Lower lobe of right lung (tissue), 2 donors: ENCODE measurements at regions not wholly inside any gene's neighbourhood (a gene's known extent, or its start where the extent isn't known, plus 50 kb on each side); places are given as distances from the start of the nearest gene placed in this dataset.

Experiments used
- ATAC-seq, 2 donors: fragments of 200-7000 bp; cut with Tn5 transposase; one replicate each; pipeline ENCODE4 v1.9.1; 2020 to 2022; ENCODE audit warnings: mild to moderate bottlenecking in 2 of 2, moderate library complexity in 2 of 2
- DNase-seq: peaks from one replicate; pipeline ENCODE4 v3.0.0-alpha.2; 2020
- H3K27ac ChIP-seq: fragments of 200-600 bp; one replicate; pipeline ENCODE4 v1.8.0; 2022
- H3K27me3 ChIP-seq: fragments of 200-600 bp; one replicate; pipeline ENCODE4 v1.8.0; 2022; ENCODE audit warnings: low read depth
- H3K36me3 ChIP-seq: fragments of 200-600 bp; one replicate; pipeline ENCODE4 v1.8.0; 2022; ENCODE audit warnings: mild to moderate bottlenecking
- H3K4me1 ChIP-seq: fragments of 200-600 bp; one replicate; pipeline ENCODE4 v1.8.0; 2022
- H3K4me3 ChIP-seq: fragments of 200-600 bp; one replicate; pipeline ENCODE4 v1.8.0; 2022; ENCODE audit warnings: mild to moderate bottlenecking
- H3K9me3 ChIP-seq: fragments of 200-600 bp; one replicate; pipeline ENCODE4 v1.8.0; 2022
- intact Hi-C: fragments of 100-400 bp; cut with DNase I; formaldehyde crosslinking; loops from one replicate; pipeline ENCODE4 v1.11.0; 2022
- TF ChIP-seq, protein P1 (sequence below): fragments of 200-600 bp; IDR thresholded peaks from one replicate; pipeline ENCODE4 v1.8.0; 2022; ENCODE audit warnings: antibody characterized with exemption, mild to moderate bottlenecking
- donor health status: DM: no; HTN: yes; CAD: no; lungs with severe emphysema.

DNA sequence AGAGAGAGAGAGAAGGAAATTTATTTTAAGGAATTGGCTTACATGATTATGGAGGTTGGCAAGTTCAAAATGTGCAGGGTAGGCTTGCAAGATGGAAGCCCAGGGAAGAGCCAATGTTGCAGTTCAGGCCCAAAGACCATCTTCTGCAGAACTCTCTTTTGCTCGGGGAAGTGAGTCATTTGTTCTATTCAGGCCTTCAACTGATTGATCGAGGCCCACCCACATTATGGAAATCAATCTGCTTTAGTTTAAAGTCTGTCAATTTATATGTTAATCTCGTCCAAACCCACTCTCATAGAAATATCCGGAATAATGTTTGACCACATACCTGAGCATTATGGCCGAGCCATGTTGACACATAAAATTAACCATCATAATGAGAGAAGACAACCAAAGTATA, 113.3 kb upstream of the CXCL12 start:
- DNase-seq (no peak), ATAC-seq (no peak)
- Histone ChIP-seq H3K4me1 (no peaks in the 10 kb centered on the region), H3K4me3 (no peak overlapping the region), H3K27ac (no peak overlapping the region), H3K27me3 (no peaks in the 10 kb centered on the region), H3K9me3 (no peaks in the 10 kb centered on the region), H3K36me3 (no peaks in the 10 kb centered on the region)
- TF ChIP-seq, protein P1, sequence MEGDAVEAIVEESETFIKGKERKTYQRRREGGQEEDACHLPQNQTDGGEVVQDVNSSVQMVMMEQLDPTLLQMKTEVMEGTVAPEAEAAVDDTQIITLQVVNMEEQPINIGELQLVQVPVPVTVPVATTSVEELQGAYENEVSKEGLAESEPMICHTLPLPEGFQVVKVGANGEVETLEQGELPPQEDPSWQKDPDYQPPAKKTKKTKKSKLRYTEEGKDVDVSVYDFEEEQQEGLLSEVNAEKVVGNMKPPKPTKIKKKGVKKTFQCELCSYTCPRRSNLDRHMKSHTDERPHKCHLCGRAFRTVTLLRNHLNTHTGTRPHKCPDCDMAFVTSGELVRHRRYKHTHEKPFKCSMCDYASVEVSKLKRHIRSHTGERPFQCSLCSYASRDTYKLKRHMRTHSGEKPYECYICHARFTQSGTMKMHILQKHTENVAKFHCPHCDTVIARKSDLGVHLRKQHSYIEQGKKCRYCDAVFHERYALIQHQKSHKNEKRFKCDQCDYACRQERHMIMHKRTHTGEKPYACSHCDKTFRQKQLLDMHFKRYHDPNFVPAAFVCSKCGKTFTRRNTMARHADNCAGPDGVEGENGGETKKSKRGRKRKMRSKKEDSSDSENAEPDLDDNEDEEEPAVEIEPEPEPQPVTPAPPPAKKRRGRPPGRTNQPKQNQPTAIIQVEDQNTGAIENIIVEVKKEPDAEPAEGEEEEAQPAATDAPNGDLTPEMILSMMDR = no peak
- intact Hi-C loops = no loop called here

DNA sequence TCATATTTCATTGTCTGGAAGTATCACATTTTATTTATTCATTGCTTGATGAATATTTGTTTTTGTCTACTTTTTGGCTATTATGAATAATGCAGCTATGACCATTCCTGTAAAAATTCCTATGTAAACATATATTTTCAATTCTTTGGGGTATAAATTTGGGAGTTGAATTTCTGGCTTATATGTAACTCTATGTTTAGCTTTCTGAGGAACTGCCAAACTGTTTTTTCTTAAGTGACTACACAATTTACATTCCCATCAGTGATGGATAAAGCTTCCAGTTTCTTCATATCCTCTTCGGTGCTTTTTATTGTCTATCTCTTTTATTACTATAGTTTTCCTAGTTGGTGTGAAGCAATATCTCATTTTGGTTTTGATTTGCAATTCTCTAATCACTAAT, 115.6 kb upstream of the CXCL12 start:
- Histone ChIP-seq H3K27me3 (no peaks in the 10 kb centered on the region), H3K27ac (no peak overlapping the region), H3K9me3 (no peaks in the 10 kb centered on the region), H3K4me1 (no peaks in the 10 kb centered on the region), H3K4me3 (no peak overlapping the region), H3K36me3 (no peaks in the 10 kb centered on the region)
- ATAC-seq (no peak), DNase-seq (no peak)
- intact Hi-C loops = no loop called here
- TF ChIP-seq, protein P1 = no peak

DNA sequence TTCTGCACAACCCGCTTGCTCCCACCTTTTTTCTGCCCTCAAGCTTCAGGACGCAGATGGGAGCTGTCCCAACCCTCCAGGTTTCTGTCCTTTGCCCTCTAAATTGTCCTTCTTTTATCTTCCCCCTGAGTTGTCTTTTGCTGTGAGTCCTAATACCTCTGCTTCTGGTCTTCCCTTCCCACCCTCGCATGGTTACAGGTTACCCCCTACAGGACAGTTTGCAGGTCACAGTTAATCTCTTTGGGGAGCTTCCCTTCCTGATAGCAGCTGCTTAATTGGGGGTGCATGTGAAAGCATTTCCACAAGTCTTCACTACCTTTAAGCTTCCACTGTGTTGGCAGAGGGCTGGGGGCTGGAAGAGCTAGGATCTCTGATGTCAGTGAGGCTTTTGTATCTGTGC, 121.5 kb upstream of the CXCL12 start:
- no peaks in the 10 kb centered on the region for H3K36me3 ChIP-seq
- intact Hi-C loops = no loop called here
- TF ChIP-seq, protein P1 = no peak

DNA sequence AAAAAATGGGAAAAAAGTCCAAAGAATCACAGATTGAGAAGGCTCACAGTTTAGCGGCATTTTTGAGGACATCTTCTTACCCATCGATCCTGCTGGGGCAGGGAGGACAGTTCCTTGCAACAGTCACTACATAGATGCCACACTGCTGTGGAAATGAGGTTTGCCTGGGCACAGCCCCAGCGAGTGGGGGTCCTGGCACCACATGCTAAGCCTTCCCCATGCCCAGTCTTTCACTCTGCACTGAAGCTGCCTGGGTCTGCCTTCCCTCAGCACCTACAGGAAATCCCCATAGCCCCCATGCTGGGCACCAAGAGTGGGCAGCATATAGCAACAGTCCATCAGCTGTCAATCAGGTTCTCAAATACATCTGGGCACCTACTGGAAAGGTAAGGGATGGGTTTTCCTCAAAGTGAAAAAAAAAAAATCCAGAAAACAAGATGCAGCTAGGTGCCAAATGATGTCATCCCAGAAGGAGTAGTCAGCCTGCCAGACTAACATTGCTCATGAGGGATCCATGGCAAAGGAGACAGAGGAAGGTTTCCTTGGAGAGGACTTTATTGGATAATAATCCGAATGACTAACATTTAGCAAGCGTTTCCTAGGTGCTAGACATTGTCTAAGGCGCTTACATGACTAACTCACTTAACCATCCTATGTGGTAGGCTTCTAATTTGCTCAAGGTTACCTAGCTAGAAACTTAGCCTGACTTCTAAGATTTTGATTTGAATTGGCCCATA, 125.7 kb upstream of the CXCL12 start:
- Histone ChIP-seq H3K27me3 (no peaks in the 10 kb centered on the region), H3K27ac (no peak overlapping the region), H3K4me1 (no peaks in the 10 kb centered on the region), H3K9me3 (no peaks in the 10 kb centered on the region), H3K4me3 (no peak overlapping the region), H3K36me3 (no peaks in the 10 kb centered on the region)
- intact Hi-C loops = no loop called here
- ATAC-seq (no peak), DNase-seq (no peak)
- TF ChIP-seq, protein P1 = no peak

More for the DNA sequence above, 121.5 kb upstream of the CXCL12 start:
- no peaks in the 10 kb centered on the region for H3K4me1 ChIP-seq
- no peak overlapping the region for H3K4me3 ChIP-seq
- no peaks in the 10 kb centered on the region for H3K27me3 ChIP-seq
- ATAC-seq (no peak), DNase-seq (no peak)
- no peaks in the 10 kb centered on the region for H3K9me3 ChIP-seq
- no peak overlapping the region for H3K27ac ChIP-seq

DNA sequence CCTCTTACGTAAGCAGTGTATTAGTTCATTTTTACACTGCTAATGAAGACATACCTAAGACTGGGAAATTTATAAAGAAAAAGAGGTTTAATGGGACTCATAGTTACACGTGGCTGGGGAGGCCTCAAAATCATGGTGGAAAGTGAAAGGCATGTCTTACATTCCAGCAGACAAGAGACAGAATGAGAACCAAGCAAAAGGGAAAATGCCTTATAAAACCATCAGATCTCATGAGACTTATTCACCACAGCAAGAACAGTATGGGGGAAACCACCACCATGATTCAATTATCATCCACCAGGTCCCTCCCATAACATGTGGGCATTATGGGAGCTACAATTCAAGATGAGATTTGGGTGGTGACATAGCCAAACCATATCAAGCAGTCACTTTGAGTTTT, 126.3 kb upstream of the CXCL12 start:
- TF ChIP-seq, protein P1 = no peak
- no peak overlapping the region for H3K4me3 ChIP-seq
- no peak overlapping the region for H3K27ac ChIP-seq
- intact Hi-C loops = no loop called here
- H3K36me3 ChIP-seq = no peaks in the 10 kb centered on the region
- DNase-seq (no peak), ATAC-seq (no peak)
- H3K4me1 ChIP-seq = no peaks in the 10 kb centered on the region
- no peaks in the 10 kb centered on the region for H3K9me3 ChIP-seq
- no peaks in the 10 kb centered on the region for H3K27me3 ChIP-seq
